K562 (cell line): ENCODE measurements at regions not wholly inside any gene's neighbourhood (a gene's known extent, or its start where the extent isn't known, plus 50 kb on each side); places are given as distances from the start of the nearest gene placed in this dataset.

Source experiments
- ATAC-seq: fragments of 200-7000 bp; cut with Tn5 transposase; 3 replicates; pipeline ENCODE4 v1.9.1; 2020; ENCODE audit warnings: moderate library complexity
- BruUV-seq: library from RNA; stranded (reverse); fragments of 400-500 nt; replicated peaks from 2 replicates; lab custom pipeline; 2021; lab: Mats Ljungman, UMichigan
- CTCF ChIA-PET: fragments of 300-600 bp; formaldehyde crosslinking; extraction: SDS; loops from one replicate; lab custom pipeline; 2021; ENCODE audit warnings: low intra/inter-chr PET ratio; lab: Yijun Ruan, JAX
- POLR2A ChIA-PET: fragments of 300-600, 350-650 bp; sonication (Branson Sonifier 250); formaldehyde crosslinking; extraction: SDS; loops from one replicate; lab custom pipeline; 2021; ENCODE audit warnings: antibody characterized with exemption, inconsistent platforms; lab: Yijun Ruan, JAX
- DNase-seq, 4 experiments: peaks; one replicate each; pipeline versions ENCODE4 v3.0.0 to v3.0.0-alpha.2; 2011 to 2018; ENCODE audit warnings: low spot score in 3 of 4, mixed read lengths in 3 of 4; ENCODE audit errors: extremely low read depth in 1 of 4
- FAIRE-seq: peaks from 2 replicates; lab custom pipeline; 2011; peaks lifted over from hg19 to GRCh38; lab: Jason Lieb, UNC
- H2AFZ ChIP-seq: 2 replicates; pipeline ENCODE4 v1.6.0; 2011; ENCODE audit warnings: low read depth, low read length, control low read depth, inconsistent platforms
- H3K27ac ChIP-seq: fragments of 200-600 bp; 3 replicates; pipeline ENCODE4 v1.8.0; 2011; ENCODE audit warnings: low read depth, mild to moderate bottlenecking, control low read depth, inconsistent platforms, low read length, moderate library complexity, mixed read lengths; ENCODE audit errors: extremely low read depth
- H3K27me3 ChIP-seq, 2 experiments: fragments of 300-600 bp in 1 of 2; 2 replicates in 1 of 2; 3 replicates in 1 of 2; pipeline versions ENCODE4 v1.6.0 to v1.8.0; 2011; ENCODE audit warnings: inconsistent platforms in 2 of 2, low read length in 2 of 2, mild to moderate bottlenecking in 1 of 2, mixed read lengths in 1 of 2, moderate library complexity in 1 of 2; ENCODE audit not compliant: control insufficient read depth in 2 of 2, insufficient read depth in 2 of 2
- H3K36me3 ChIP-seq: fragments of 300-600 bp; 3 replicates; pipeline ENCODE4 v1.8.0; 2011; ENCODE audit warnings: mild to moderate bottlenecking, low read length, inconsistent platforms; ENCODE audit not compliant: control insufficient read depth, insufficient read depth
- H3K4me1 ChIP-seq, 2 experiments: fragments of 200-600 bp in 1 of 2; replicated peaks in 1 of 2; 2 replicates in 1 of 2; 3 replicates in 1 of 2; pipeline versions ENCODE4 v1.5.1 to v1.8.0; 2011; ENCODE audit warnings: inconsistent platforms in 2 of 2, low read length in 2 of 2, mild to moderate bottlenecking in 1 of 2, mixed read lengths in 1 of 2, moderate library complexity in 1 of 2; ENCODE audit not compliant: control insufficient read depth in 2 of 2, insufficient read depth in 2 of 2
- H3K4me2 ChIP-seq: 2 replicates; pipeline ENCODE4 v1.6.1; 2011; ENCODE audit warnings: low read length, control low read depth, inconsistent platforms, mixed read lengths; ENCODE audit not compliant: insufficient read depth
- H3K4me3 ChIP-seq: fragments of 200-600 bp; sonication (generic), shearing (Covaris generic); 2 replicates; pipeline ENCODE4 v1.5.1; 2016; ENCODE audit warnings: control low read depth, inconsistent platforms
- H3K79me2 ChIP-seq: fragments of 200-600 bp; 3 replicates; pipeline ENCODE4 v1.8.0; 2011; ENCODE audit warnings: low read length, inconsistent platforms; ENCODE audit not compliant: control insufficient read depth, insufficient read depth
- H3K9ac ChIP-seq, 2 experiments: 2 replicates each; pipeline versions ENCODE4 v1.6.0 to v1.6.1; 2011; ENCODE audit warnings: low read depth in 2 of 2, low read length in 2 of 2, control low read depth in 1 of 2, inconsistent platforms in 1 of 2, mild to moderate bottlenecking in 1 of 2, mixed read lengths in 1 of 2; ENCODE audit not compliant: insufficient read depth in 1 of 2
- H3K9me1 ChIP-seq: one replicate; pipeline ENCODE4 v1.6.0; 2011; ENCODE audit warnings: inconsistent platforms, mild to moderate bottlenecking, low read length, moderate library complexity; ENCODE audit not compliant: control insufficient read depth, insufficient read depth
- H3K9me3 ChIP-seq: replicated peaks from 2 replicates; pipeline ENCODE4 v1.5.1; 2011; ENCODE audit warnings: low read depth, low read length, inconsistent platforms; ENCODE audit not compliant: control insufficient read depth, insufficient read depth
- H4K20me1 ChIP-seq: replicated peaks from 2 replicates; pipeline ENCODE4 v1.6.1; 2011; ENCODE audit warnings: low read length, inconsistent platforms, mixed read lengths; ENCODE audit not compliant: control insufficient read depth, insufficient read depth
- BDP1 ChIP-seq: IDR thresholded peaks from 3 replicates; pipeline ENCODE4 v1.6.1; 2011; ENCODE audit not compliant: insufficient read length, insufficient read depth
- CBFB ChIP-seq: sonication (generic); formaldehyde crosslinking; IDR thresholded peaks from 2 replicates; pipeline ENCODE4 v1.4.0; 2020; ENCODE audit warnings: mild to moderate bottlenecking, missing genetic modification reagents
- E2F6 ChIP-seq, 2 experiments: IDR thresholded peaks; 2 replicates each; pipeline ENCODE4 v1.6.1; 2011; ENCODE audit warnings: borderline replicate concordance in 1 of 2, control low read depth in 1 of 2, low read depth in 1 of 2, low read length in 1 of 2, mild to moderate bottlenecking in 1 of 2, mixed read lengths in 1 of 2, moderate library complexity in 1 of 2; ENCODE audit not compliant: insufficient read depth in 1 of 2, insufficient read length in 1 of 2, poor library complexity in 1 of 2, severe bottlenecking in 1 of 2; ENCODE audit errors: extremely low read depth in 1 of 2
- FOXJ3 ChIP-seq: sonication (generic); formaldehyde crosslinking; IDR thresholded peaks from 2 replicates; pipeline ENCODE4 v1.4.0; 2020; ENCODE audit warnings: mild to moderate bottlenecking, missing genetic modification reagents
- HDAC2 ChIP-seq: fragments of 450-650 bp; IDR thresholded peaks from 2 replicates; pipeline ENCODE4 v1.6.1; 2016; ENCODE audit warnings: mild to moderate bottlenecking
- HMG20A ChIP-seq: fragments of 450-650 bp; formaldehyde crosslinking; conservative IDR thresholded peaks from 2 replicates; pipeline ENCODE4 v1.4.0; 2020; ENCODE audit warnings: mild to moderate bottlenecking, mixed read lengths
- NFXL1 ChIP-seq: fragments of 450-650 bp; formaldehyde crosslinking; IDR thresholded peaks from 2 replicates; pipeline ENCODE4 v1.4.0; 2021; ENCODE audit warnings: mild to moderate bottlenecking
- PKNOX1 ChIP-seq: fragments of 450-650 bp; IDR thresholded peaks from 2 replicates; pipeline ENCODE4 v1.6.1; 2016
- RBM25 ChIP-seq: fragments of 200-400 bp; formaldehyde crosslinking; IDR thresholded peaks from 2 replicates; pipeline ENCODE4 v1.6.1; 2018; ENCODE audit warnings: low read length, low read depth, moderate library complexity; ENCODE audit not compliant: severe bottlenecking
- SMAD3 ChIP-seq: fragments of 450-650 bp; formaldehyde crosslinking; conservative IDR thresholded peaks from 2 replicates; pipeline ENCODE4 v1.4.0; 2020; ENCODE audit warnings: mild to moderate bottlenecking
- SMARCA4 ChIP-seq: fragments of 450-650 bp; IDR thresholded peaks from 2 replicates; pipeline ENCODE4 v1.6.1; 2016
- SMC3 ChIP-seq: conservative IDR thresholded peaks from 2 replicates; pipeline ENCODE4 v1.6.1; 2011; ENCODE audit warnings: low read depth, low read length, improper control_type of control experiment; ENCODE audit not compliant: insufficient read depth
- TCF7 ChIP-seq: sonication (generic); IDR thresholded peaks from 2 replicates; pipeline ENCODE4 v1.6.1; 2016; ENCODE audit warnings: antibody characterized with exemption, borderline replicate concordance
- TOE1 ChIP-seq, 2 experiments: fragments of 450-650 bp in 1 of 2; sonication (generic) in 1 of 2; formaldehyde crosslinking in 1 of 2; IDR thresholded peaks; 2 replicates each; pipeline versions ENCODE4 v1.7.1 to v1.8.0; 2016 to 2022; ENCODE audit warnings: borderline replicate concordance in 2 of 2, mild to moderate bottlenecking in 2 of 2, antibody characterized with exemption in 1 of 2, inconsistent platforms in 1 of 2, low read depth in 1 of 2, missing genetic modification reagents in 1 of 2, moderate library complexity in 1 of 2
- XRCC5 ChIP-seq: fragments of 200-400 bp; formaldehyde crosslinking; IDR thresholded peaks from 2 replicates; pipeline ENCODE4 v1.6.1; 2017; ENCODE audit warnings: low read depth, mild to moderate bottlenecking, low read length
- ZNF121 ChIP-seq: sonication (generic); formaldehyde crosslinking; conservative IDR thresholded peaks from 2 replicates; pipeline ENCODE4 v1.8.0; 2022; ENCODE audit warnings: missing genetic modification reagents
- ZNF583 ChIP-seq: fragments of 250-450 bp; sonication (Bioruptor Pico); IDR thresholded peaks from 2 replicates; pipeline ENCODE4 v1.4.0; 2020
- WGBS: fragments of 100-300 bp; shearing (Covaris generic); methylation state at CpG from one replicate; pipeline ENCODE4 v1.1.6; 2016; ENCODE audit warnings: low coverage, mixed read lengths; ENCODE audit not compliant: insufficient coverage; ENCODE audit errors: missing lambda C conversion rate; 5-methylcytosine and 5-hydroxymethylcytosine counted together
- in situ Hi-C: fragments of 300-500 bp; cut with MboI; formaldehyde crosslinking; loops from 4 replicates; pipeline ENCODE4 v1.15.0; 2018; ENCODE audit warnings: inconsistent platforms, mixed read lengths
- intact Hi-C: fragments of 100-400 bp; cut with micrococcal nuclease; formaldehyde crosslinking; loops from 2 replicates; pipeline ENCODE4 v1.14.2; 2022
- TF ChIP-seq, protein P1 (sequence below), 2 experiments: fragments of 250-450 bp in 1 of 2; fragments of 450-650 bp in 1 of 2; sonication (Bioruptor Pico) in 1 of 2; IDR thresholded peaks; 2 replicates each; pipeline versions ENCODE4 v1.6.1 to v1.8.0; 2016 to 2021; ENCODE audit warnings: mild to moderate bottlenecking in 2 of 2, moderate library complexity in 2 of 2, missing compliant biosample characterization in 1 of 2, missing genetic modification characterization in 1 of 2

DNA sequence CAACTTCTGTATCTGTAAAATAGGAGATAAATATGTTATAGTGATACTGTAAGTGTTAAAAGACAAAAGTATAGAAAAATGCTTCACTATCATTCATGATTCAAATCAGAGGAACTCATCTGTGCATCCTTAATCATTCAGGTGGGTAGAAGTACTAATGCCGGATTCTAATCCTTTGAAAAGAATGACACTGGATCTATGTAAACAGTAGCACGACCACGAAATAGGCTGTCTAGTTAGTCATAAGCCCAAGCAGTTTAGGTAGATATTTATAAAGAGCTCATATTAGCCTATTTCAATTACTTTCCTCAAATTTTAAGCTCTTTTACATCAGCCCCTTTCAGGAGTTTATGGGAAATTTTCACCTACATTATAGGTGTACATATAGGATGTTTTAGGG lies 437.9 kb downstream of the SOX2 start:
- FAIRE-seq (no peak), DNase-seq (no peak)
- TF ChIP-seq TOE1 (IDR thresholded peaks at IDR 0.05; ENCODE audit: borderline replicate concordance), result no peak
- TF ChIP-seq TOE1 (CRISPR knock-in tag; IDR thresholded peaks at IDR 0.05; ENCODE audit: borderline replicate concordance, low read depth), result no peak
- no peak for TF ChIP-seq BDP1
- no peak for TF ChIP-seq PKNOX1
- TF ChIP-seq E2F6 (IDR thresholded peaks at IDR 0.05; ENCODE audit: borderline replicate concordance in 1 of 2, extremely low read depth in 1 of 2, insufficient read depth in 1 of 2, insufficient read length in 1 of 2, low read depth in 1 of 2, low read length in 1 of 2, poor library complexity in 1 of 2, severe bottlenecking in 1 of 2), result no peak
- TF ChIP-seq NFXL1 (CRISPR knock-in tag), result no peak
- no peak for TF ChIP-seq TCF7
- TF ChIP-seq HDAC2, result no peak
- TF ChIP-seq FOXJ3, result no peak
- no peak for TF ChIP-seq HMG20A (CRISPR knock-in tag)
- no peak for TF ChIP-seq SMARCA4
- no peak for TF ChIP-seq RBM25
- no peak for TF ChIP-seq ZNF583
- no peak for TF ChIP-seq ZNF121 (CRISPR knock-in tag)
- TF ChIP-seq SMC3, result no peak
- TF ChIP-seq XRCC5, result no peak
- TF ChIP-seq, protein P1, sequence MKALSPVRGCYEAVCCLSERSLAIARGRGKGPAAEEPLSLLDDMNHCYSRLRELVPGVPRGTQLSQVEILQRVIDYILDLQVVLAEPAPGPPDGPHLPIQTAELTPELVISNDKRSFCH (CRISPR knock-in tag; IDR thresholded peaks at IDR 0.05), result no peak
- TF ChIP-seq, protein P1 (tag; IDR thresholded peaks at IDR 0.05), result no peak
- TF ChIP-seq CBFB, result no peak
- TF ChIP-seq SMAD3 (CRISPR knock-in tag), result no peak
- TF ChIP-seq, all 486 proteins: peak for 0
- no TSS peak for BruUV-seq
- no peaks in the 10 kb centered on the region for H3K27me3 ChIP-seq
- H3K9me3 ChIP-seq, result no peaks in the 10 kb centered on the region
- no peaks in the 10 kb centered on the region for H3K36me3 ChIP-seq
- ATAC-seq, result no peak
- H3K4me1 ChIP-seq, result no peaks in the 10 kb centered on the region
- WGBS, result 2% methylated on average over 3 of the region's 3 CpGs
- no peak overlapping the region for H3K4me2 ChIP-seq
- in situ Hi-C loops, result no loop called here
- CTCF ChIA-PET, result no interaction called here
- no peaks in the 10 kb centered on the region for H3K79me2 ChIP-seq
- no peaks in the 10 kb centered on the region for H3K9me1 ChIP-seq
- H3K27ac ChIP-seq, result no peak overlapping the region
- no peaks in the 10 kb centered on the region for H4K20me1 ChIP-seq
- H3K9ac ChIP-seq, result no peak overlapping the region
- no peak overlapping the region for H2AFZ ChIP-seq
- POLR2A ChIA-PET, result no interaction called here
- intact Hi-C loops, result no loop called here
- H3K4me3 ChIP-seq, result no peak overlapping the region
